Gastroesophageal sphincter (tissue), 4 donors: ENCODE measurements at regions not wholly inside any gene's neighbourhood (a gene's known extent, or its start where the extent isn't known, plus 50 kb on each side); places are given as distances from the start of the nearest gene placed in this dataset.
"Not testable (repeated sequence)": the region's sequence is repeated elsewhere in the genome, so short reads cannot be mapped to it uniquely, and the experiment has no call there.

Source experiments
- ATAC-seq: fragments of 150-250 bp; one replicate; pipeline ENCODE4 v1.9.1; 2016; ENCODE audit warnings: mild to moderate bottlenecking, moderate library complexity
- H3K27ac ChIP-seq, 4 donors: fragments of 200-600 bp; sonication (generic) in 3 of 4; 1 replicate in 3 of 4; 2 replicates in 1 of 4; pipeline ENCODE4 v1.5.1; 2016 to 2019
- H3K27me3 ChIP-seq: fragments of 200-600 bp; sonication (generic); one replicate; pipeline ENCODE4 v1.5.1; 2019
- H3K36me3 ChIP-seq, 2 donors: fragments of 200-600 bp; sonication (generic); one replicate each; pipeline ENCODE4 v1.5.1; 2019; ENCODE audit warnings: control low read depth in 1 of 2
- H3K4me1 ChIP-seq, 3 donors: fragments of 200-600 bp; sonication (generic); 1 replicate in 2 of 3; 2 replicates in 1 of 3; pipeline ENCODE4 v1.5.1; 2016 to 2019; ENCODE audit warnings: control low read depth in 2 of 3
- H3K4me3 ChIP-seq, 2 donors: fragments of 200-600 bp; sonication (generic); one replicate each; pipeline ENCODE4 v1.5.1; 2019; ENCODE audit warnings: mild to moderate bottlenecking in 1 of 2, moderate library complexity in 1 of 2
- H3K9me3 ChIP-seq, 3 donors: fragments of 200-600 bp; sonication (generic); one replicate each; pipeline ENCODE4 v1.5.1; 2017 to 2019; ENCODE audit warnings: control low read depth in 2 of 3
- CTCF ChIP-seq, 4 experiments: fragments of 200-600 bp in 2 of 4; fragments of 450-650 bp in 2 of 4; sonication (generic) in 1 of 4; IDR thresholded peaks; one replicate each; pipeline ENCODE4 v1.5.1; 2017 to 2019; ENCODE audit warnings: antibody characterized with exemption in 4 of 4, mild to moderate bottlenecking in 2 of 4, moderate library complexity in 2 of 4
- EP300 ChIP-seq: sonication (generic); formaldehyde crosslinking; IDR thresholded peaks from one replicate; pipeline ENCODE4 v1.6.1; 2017; ENCODE audit warnings: antibody characterized with exemption, mild to moderate bottlenecking
- POLR2A ChIP-seq, 2 donors: fragments of 450-650 bp; IDR thresholded peaks; one replicate each; pipeline ENCODE4 v1.6.1; 2017; ENCODE audit warnings: antibody characterized with exemption in 2 of 2, mild to moderate bottlenecking in 2 of 2, moderate library complexity in 1 of 2
- POLR2AphosphoS5 ChIP-seq: sonication (generic); formaldehyde crosslinking; IDR thresholded peaks from one replicate; pipeline ENCODE4 v1.6.1; 2017; ENCODE audit warnings: antibody characterized with exemption
- WGBS, 2 donors: methylation state at CpG; one replicate each; pipeline ENCODE4 v1.1.5; 2018; ENCODE audit warnings: low coverage in 1 of 2; 5-methylcytosine and 5-hydroxymethylcytosine counted together

DNA sequence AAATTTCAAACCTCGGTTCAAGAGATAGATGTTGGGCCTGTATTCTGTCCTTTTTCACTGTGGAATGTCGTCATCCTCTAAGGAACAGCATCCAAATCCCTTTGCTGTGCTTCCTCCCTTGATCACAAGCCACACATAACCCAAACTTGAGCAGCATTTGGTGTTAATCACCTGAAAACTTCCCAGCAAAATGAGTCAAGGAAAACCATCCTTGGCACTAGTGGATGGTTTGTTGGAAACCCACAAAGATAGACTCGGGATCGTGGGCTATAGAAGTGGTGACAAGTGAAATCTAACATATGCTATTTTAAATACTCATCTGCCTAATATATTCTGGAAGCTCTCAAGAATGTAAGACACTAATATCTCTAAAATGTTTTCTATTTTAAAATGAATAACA is 459.1 kb downstream of the SETD4 start:
- Histone ChIP-seq H3K4me1 (no peaks in the 10 kb centered on the region), H3K27ac (no peak overlapping the region), H3K9me3 (no peaks in the 10 kb centered on the region), H3K36me3 (no peaks in the 10 kb centered on the region), H3K27me3 (peaks cover 31% of the 10 kb centered on the region), H3K4me3 (no peak overlapping the region)
- WGBS, 2 donors: 40 to 56% methylated on average over 3 of the region's 4 CpGs
- TF ChIP-seq CTCF (IDR thresholded peaks at IDR 0.05) (no peak), POLR2A (IDR thresholded peaks at IDR 0.05) (no peak), POLR2AphosphoS5 (no peak), EP300 (no peak)
- ATAC-seq: no peak

GRCh38 chr21:35599164-35599563 is 461.2 kb downstream of the SETD4 start:
- WGBS, 2 donors: 69 to 83% methylated on average over 5 to 8 of the region's 8 CpGs
- H3K27me3 ChIP-seq: peaks cover 28% of the 10 kb centered on the region
- no peak overlapping the region for H3K27ac ChIP-seq
- no peaks in the 10 kb centered on the region for H3K36me3 ChIP-seq
- ATAC-seq: no peak
- no peaks in the 10 kb centered on the region for H3K9me3 ChIP-seq
- TF ChIP-seq EP300: no peak
- TF ChIP-seq POLR2A (IDR thresholded peaks at IDR 0.05): no peak
- TF ChIP-seq POLR2AphosphoS5: no peak
- TF ChIP-seq CTCF (IDR thresholded peaks at IDR 0.05): no peak
- no peaks in the 10 kb centered on the region for H3K4me1 ChIP-seq
- no peak overlapping the region for H3K4me3 ChIP-seq

DNA sequence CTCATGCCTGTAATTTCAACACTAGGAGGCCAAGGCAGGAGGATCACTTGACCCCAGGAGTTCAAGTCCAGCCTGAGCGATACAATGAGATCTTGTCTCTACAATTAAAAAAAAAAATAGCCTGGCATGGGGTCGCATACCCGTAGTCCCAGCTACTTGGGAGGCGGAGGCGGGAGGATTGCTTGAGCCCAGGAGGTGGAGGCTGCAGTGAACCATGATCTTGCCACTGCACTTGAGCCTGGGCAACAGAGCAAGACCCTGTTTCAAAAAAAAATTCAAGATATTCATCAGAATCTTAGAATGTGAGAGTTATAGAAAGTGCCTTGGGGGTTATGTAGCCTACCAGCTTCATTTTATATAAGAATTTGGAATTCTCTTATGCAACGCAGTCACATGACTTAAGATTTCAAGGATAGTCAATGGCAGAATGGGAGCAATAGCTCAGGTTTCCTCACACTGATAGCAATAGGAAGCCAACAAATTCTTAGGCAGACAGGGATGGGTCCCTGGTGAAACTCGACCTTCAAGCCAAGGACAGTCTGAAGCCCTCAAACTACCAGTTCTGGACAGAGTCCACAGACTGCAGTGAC is 462.5 kb downstream of the SETD4 start:
- Histone ChIP-seq H3K27ac (no peak overlapping the region), H3K36me3 (no peaks in the 10 kb centered on the region), H3K4me1 (no peaks in the 10 kb centered on the region), H3K9me3 (no peaks in the 10 kb centered on the region), H3K27me3 (peaks cover 16% of the 10 kb centered on the region), H3K4me3 (no peak overlapping the region)
- 89 to 98% methylated on average over 6 to 7 of the region's 7 CpGs for WGBS, 2 donors
- no peak for TF ChIP-seq CTCF (IDR thresholded peaks at IDR 0.05)
- TF ChIP-seq POLR2AphosphoS5: no peak
- no peak for TF ChIP-seq EP300
- no peak for TF ChIP-seq POLR2A (IDR thresholded peaks at IDR 0.05)
- ATAC-seq: no peak

GRCh38 chr21:35594905-35595304 is 465.4 kb downstream of the SETD4 start:
- Histone ChIP-seq H3K4me1 (no peaks in the 10 kb centered on the region), H3K4me3 (no peak overlapping the region), H3K36me3 (no peaks in the 10 kb centered on the region), H3K27me3 (peaks cover 5% of the 10 kb centered on the region), H3K9me3 (no peaks in the 10 kb centered on the region), H3K27ac (no peak overlapping the region)
- WGBS, 2 donors: 89 to 96% methylated on average over 2 to 5 of the region's 5 CpGs
- TF ChIP-seq EP300 (no peak), POLR2A (IDR thresholded peaks at IDR 0.05) (no peak), POLR2AphosphoS5 (no peak), CTCF (IDR thresholded peaks at IDR 0.05) (no peak)
- no peak for ATAC-seq

- 34 to 42% methylated on average over 5 of the region's 5 CpGs for WGBS, 2 donors
- ATAC-seq: no peak
- no peak overlapping the region for H3K27ac ChIP-seq
- no peaks in the 10 kb centered on the region for H3K9me3 ChIP-seq
- TF ChIP-seq EP300 (no peak), CTCF (IDR thresholded peaks at IDR 0.05) (no peak), POLR2AphosphoS5 (no peak), POLR2A (IDR thresholded peaks at IDR 0.05) (no peak)
- H3K4me3 ChIP-seq: no peak overlapping the region
- peaks cover 9% of the 10 kb centered on the region for H3K27me3 ChIP-seq
- no peaks in the 10 kb centered on the region for H3K36me3 ChIP-seq
- no peaks in the 10 kb centered on the region for H3K4me1 ChIP-seq
Measured at GRCh38 chr21:35593000-35593502, 467.3 kb downstream of the SETD4 start.

GRCh38 chr21:35590284-35590683 is 470.0 kb downstream of the SETD4 start:
- H3K4me1 ChIP-seq, H3K27ac ChIP-seq, ATAC-seq, H3K36me3 ChIP-seq, H3K9me3 ChIP-seq, H3K4me3 ChIP-seq: not testable (repeated sequence)
- WGBS, 2 donors: 82 to 86% methylated on average over 3 of the region's 3 CpGs
- peaks cover 18% of the 10 kb centered on the region for H3K27me3 ChIP-seq
